ENCODE measurements at regions not wholly inside any gene's neighbourhood (a gene's known extent, or its start where the extent isn't known, plus 50 kb on each side); places are given as distances from the start of the nearest gene placed in this dataset.
A peak's percentile ranks its signal among the peaks of the same experiment; 100 is the strongest.

DNA sequence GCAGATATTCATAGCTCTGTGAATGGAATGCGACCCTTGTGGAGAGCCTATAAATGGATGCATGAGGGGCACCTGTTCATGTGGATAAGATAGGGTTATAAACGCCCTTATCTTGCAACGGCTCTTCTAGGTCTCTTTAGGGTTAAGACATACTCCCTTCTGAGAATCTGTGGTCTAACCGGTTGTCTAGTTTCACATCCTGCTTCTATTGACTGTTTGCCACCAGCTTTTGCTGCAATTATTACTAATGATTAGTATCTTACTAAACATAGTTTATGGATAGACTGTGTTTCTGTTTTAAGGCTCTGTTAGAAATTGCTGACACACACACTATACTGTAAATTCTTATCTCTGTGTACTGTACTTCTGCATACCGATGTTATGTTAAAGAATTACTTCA is 198.9 kb upstream of the CYLC2 start:
- Histone ChIP-seq H3K4me3 (replicated peaks; ENCODE audit: insufficient read depth, low read length) (no peak overlapping the region), H3K27me3 (ENCODE audit: insufficient read depth, poor library complexity, severe bottlenecking) (no peaks in the 10 kb centered on the region), H3K27ac (replicated peaks) (no peak overlapping the region)
- TF ChIP-seq POLR2AphosphoS5 (IDR thresholded peaks at IDR 0.05; ENCODE audit: low read depth) (no peak), SPI1 (IDR thresholded peaks at IDR 0.05; ENCODE audit: borderline replicate concordance, low read depth) (no peak), CTCF (IDR thresholded peaks at IDR 0.05; ENCODE audit: insufficient read depth, low read length) (no peak), REST (IDR thresholded peaks at IDR 0.05; ENCODE audit: insufficient replicate concordance, low read depth) (no peak), GABPA (IDR thresholded peaks at IDR 0.05; ENCODE audit: low read depth) (no peak)
- peak in 1 of 2 experiments; percentile 1 for DNase-seq (ENCODE audit: low read depth in 1 of 2, low spot score in 1 of 2)

DNA sequence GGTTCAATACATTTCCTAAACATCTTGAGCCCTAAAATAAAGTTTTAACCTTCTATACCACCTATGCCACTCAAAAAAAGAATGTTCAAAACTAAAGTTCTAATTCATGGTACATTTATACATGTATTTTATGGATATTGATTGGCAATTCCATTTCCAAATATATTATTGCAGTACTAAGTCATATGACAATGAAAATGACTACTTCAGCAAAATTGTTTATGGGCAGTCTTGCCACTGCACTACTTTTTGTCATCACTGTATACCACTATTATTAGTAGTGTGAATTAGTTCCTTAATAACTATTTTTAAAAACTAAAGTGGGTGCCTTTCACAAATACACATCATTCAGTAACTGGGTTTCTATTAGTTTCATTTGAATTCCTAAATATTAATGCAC is 199.6 kb upstream of the CYLC2 start:
- H3K27ac ChIP-seq (replicated peaks) = no peak overlapping the region
- TF ChIP-seq SPI1 (IDR thresholded peaks at IDR 0.05; ENCODE audit: borderline replicate concordance, low read depth) (no peak), POLR2AphosphoS5 (IDR thresholded peaks at IDR 0.05; ENCODE audit: low read depth) (no peak), REST (IDR thresholded peaks at IDR 0.05; ENCODE audit: insufficient replicate concordance, low read depth) (no peak), CTCF (IDR thresholded peaks at IDR 0.05; ENCODE audit: insufficient read depth, low read length) (no peak), GABPA (IDR thresholded peaks at IDR 0.05; ENCODE audit: low read depth) (no peak)
- DNase-seq (ENCODE audit: low read depth in 1 of 2, low spot score in 1 of 2) = no peak
- no peaks in the 10 kb centered on the region for H3K27me3 ChIP-seq (ENCODE audit: insufficient read depth, poor library complexity, severe bottlenecking)
- no peak overlapping the region for H3K4me3 ChIP-seq (replicated peaks; ENCODE audit: insufficient read depth, low read length)

DNA sequence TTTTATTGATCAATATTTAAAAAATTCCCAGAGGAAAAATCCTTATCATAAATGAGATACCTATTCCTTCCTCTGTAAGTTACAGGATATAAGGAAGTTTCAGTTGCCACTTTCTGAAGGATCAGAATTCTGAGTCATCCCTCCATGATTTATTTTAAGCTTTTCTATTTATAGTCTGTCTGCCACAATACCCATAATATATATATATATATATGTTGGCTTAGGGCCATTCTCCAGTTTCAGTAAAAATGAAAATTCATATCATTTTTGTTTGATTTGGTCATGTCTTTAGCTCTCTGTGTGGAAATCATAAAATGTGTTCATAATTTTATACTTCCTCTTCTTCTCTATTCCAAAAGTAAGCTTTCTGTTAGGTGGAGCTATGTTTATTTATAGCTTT is 215.8 kb upstream of the CYLC2 start:
- TF ChIP-seq SPI1 (IDR thresholded peaks at IDR 0.05; ENCODE audit: borderline replicate concordance, low read depth) = no peak
- no peak for TF ChIP-seq GABPA (IDR thresholded peaks at IDR 0.05; ENCODE audit: low read depth)
- no peak for TF ChIP-seq POLR2AphosphoS5 (IDR thresholded peaks at IDR 0.05; ENCODE audit: low read depth)
- no peak for TF ChIP-seq REST (IDR thresholded peaks at IDR 0.05; ENCODE audit: insufficient replicate concordance, low read depth)
- no peak for TF ChIP-seq CTCF (IDR thresholded peaks at IDR 0.05; ENCODE audit: insufficient read depth, low read length)
- DNase-seq (ENCODE audit: low read depth in 1 of 2, low spot score in 1 of 2) = no peak
- Histone ChIP-seq H3K27me3 (ENCODE audit: insufficient read depth, poor library complexity, severe bottlenecking) (no peaks in the 10 kb centered on the region), H3K27ac (replicated peaks) (no peak overlapping the region), H3K4me3 (replicated peaks; ENCODE audit: insufficient read depth, low read length) (no peak overlapping the region)
